ENCODE measurements at regions not wholly inside any gene's neighbourhood (a gene's known extent, or its start where the extent isn't known, plus 50 kb on each side); places are given as distances from the start of the nearest gene placed in this dataset.

DNA sequence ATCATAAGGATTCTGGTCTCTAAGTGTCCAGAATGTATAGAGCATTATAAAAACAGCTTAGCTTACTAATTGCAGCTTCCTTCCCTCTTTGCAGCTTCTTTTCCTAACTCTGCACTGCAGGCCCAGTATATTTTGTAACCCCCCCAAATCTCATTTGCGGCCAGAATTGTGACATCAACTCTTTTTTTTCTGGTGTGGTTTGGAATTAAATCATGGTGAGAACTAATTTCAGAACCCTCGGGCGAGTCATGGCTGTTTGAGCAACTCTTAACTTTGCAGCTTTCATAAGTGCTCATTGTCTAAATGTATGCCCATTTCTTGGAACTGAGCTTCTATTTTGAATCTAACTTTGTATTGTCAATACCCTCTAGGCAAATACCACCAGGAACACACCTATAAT is 187.4 kb downstream of the CYYR1 start:
- TF ChIP-seq, protein P1, sequence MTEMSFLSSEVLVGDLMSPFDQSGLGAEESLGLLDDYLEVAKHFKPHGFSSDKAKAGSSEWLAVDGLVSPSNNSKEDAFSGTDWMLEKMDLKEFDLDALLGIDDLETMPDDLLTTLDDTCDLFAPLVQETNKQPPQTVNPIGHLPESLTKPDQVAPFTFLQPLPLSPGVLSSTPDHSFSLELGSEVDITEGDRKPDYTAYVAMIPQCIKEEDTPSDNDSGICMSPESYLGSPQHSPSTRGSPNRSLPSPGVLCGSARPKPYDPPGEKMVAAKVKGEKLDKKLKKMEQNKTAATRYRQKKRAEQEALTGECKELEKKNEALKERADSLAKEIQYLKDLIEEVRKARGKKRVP (CRISPR knock-in tag; IDR thresholded peaks at IDR 0.05): no peak
- no peak for TF ChIP-seq HDGF (IDR thresholded peaks at IDR 0.05)
- TF ChIP-seq, protein P2, sequence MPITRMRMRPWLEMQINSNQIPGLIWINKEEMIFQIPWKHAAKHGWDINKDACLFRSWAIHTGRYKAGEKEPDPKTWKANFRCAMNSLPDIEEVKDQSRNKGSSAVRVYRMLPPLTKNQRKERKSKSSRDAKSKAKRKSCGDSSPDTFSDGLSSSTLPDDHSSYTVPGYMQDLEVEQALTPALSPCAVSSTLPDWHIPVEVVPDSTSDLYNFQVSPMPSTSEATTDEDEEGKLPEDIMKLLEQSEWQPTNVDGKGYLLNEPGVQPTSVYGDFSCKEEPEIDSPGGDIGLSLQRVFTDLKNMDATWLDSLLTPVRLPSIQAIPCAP (CRISPR knock-in tag; IDR thresholded peaks at IDR 0.05; ENCODE audit: borderline replicate concordance): no peak
- TF ChIP-seq CBX5 (IDR thresholded peaks at IDR 0.05; ENCODE audit: borderline replicate concordance, low read depth): no peak
- TF ChIP-seq, protein P3, sequence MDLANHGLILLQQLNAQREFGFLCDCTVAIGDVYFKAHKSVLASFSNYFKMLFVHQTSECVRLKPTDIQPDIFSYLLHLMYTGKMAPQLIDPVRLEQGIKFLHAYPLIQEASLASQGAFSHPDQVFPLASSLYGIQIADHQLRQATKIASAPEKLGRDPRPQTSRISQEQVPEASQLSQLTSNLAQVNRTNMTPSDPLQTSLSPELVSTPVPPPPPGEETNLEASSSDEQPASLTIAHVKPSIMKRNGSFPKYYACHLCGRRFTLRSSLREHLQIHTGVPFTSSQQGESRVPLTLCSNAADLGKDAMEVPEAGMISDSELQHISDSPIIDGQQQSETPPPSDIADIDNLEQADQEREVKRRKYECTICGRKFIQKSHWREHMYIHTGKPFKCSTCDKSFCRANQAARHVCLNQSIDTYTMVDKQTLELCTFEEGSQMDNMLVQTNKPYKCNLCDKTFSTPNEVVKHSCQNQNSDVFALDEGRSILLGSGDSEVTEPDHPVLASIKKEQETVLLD (IDR thresholded peaks at IDR 0.05): no peak
- TF ChIP-seq, protein P4, sequence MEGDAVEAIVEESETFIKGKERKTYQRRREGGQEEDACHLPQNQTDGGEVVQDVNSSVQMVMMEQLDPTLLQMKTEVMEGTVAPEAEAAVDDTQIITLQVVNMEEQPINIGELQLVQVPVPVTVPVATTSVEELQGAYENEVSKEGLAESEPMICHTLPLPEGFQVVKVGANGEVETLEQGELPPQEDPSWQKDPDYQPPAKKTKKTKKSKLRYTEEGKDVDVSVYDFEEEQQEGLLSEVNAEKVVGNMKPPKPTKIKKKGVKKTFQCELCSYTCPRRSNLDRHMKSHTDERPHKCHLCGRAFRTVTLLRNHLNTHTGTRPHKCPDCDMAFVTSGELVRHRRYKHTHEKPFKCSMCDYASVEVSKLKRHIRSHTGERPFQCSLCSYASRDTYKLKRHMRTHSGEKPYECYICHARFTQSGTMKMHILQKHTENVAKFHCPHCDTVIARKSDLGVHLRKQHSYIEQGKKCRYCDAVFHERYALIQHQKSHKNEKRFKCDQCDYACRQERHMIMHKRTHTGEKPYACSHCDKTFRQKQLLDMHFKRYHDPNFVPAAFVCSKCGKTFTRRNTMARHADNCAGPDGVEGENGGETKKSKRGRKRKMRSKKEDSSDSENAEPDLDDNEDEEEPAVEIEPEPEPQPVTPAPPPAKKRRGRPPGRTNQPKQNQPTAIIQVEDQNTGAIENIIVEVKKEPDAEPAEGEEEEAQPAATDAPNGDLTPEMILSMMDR (IDR thresholded peaks at IDR 0.05 in 2 of 3, conservative IDR thresholded peaks at IDR 0.05 in 1 of 3; ENCODE audit: insufficient read depth in 2 of 3, low read depth in 1 of 3, low read length in 3 of 3): no peak
- no peak for TF ChIP-seq SMARCC2 (IDR thresholded peaks at IDR 0.05; ENCODE audit: low read depth)
- no peak for TF ChIP-seq ARNT (IDR thresholded peaks at IDR 0.05)
- no peak for TF ChIP-seq ESRRA (IDR thresholded peaks at IDR 0.05; ENCODE audit: borderline replicate concordance, low read depth)
- TF ChIP-seq SAP30 (IDR thresholded peaks at IDR 0.05; ENCODE audit: borderline replicate concordance, insufficient read depth, low read depth, low read length, poor library complexity, severe bottlenecking): no peak
- no peak for TF ChIP-seq PCBP1 (IDR thresholded peaks at IDR 0.05; ENCODE audit: low read depth, low read length, poor library complexity, severe bottlenecking)
